ENCODE measurements at regions not wholly inside any gene's neighbourhood (a gene's known extent, or its start where the extent isn't known, plus 50 kb on each side); places are given as distances from the start of the nearest gene placed in this dataset.

- H3K36me3 ChIP-seq, result no peaks in the 10 kb centered on the region
- no peaks in the 10 kb centered on the region for H3K9me3 ChIP-seq
- TF ChIP-seq, protein P1, sequence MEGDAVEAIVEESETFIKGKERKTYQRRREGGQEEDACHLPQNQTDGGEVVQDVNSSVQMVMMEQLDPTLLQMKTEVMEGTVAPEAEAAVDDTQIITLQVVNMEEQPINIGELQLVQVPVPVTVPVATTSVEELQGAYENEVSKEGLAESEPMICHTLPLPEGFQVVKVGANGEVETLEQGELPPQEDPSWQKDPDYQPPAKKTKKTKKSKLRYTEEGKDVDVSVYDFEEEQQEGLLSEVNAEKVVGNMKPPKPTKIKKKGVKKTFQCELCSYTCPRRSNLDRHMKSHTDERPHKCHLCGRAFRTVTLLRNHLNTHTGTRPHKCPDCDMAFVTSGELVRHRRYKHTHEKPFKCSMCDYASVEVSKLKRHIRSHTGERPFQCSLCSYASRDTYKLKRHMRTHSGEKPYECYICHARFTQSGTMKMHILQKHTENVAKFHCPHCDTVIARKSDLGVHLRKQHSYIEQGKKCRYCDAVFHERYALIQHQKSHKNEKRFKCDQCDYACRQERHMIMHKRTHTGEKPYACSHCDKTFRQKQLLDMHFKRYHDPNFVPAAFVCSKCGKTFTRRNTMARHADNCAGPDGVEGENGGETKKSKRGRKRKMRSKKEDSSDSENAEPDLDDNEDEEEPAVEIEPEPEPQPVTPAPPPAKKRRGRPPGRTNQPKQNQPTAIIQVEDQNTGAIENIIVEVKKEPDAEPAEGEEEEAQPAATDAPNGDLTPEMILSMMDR (IDR thresholded peaks at IDR 0.05), result no peak
- no peak for TF ChIP-seq POLR2A (IDR thresholded peaks at IDR 0.05)
- DNase-seq, result no peak
- intact Hi-C loops (cut with DNase I), result no loop called here
- 81 to 85% methylated on average over 10 of the region's 10 CpGs for WGBS, 2 donors
- no peaks in the 10 kb centered on the region for H3K4me1 ChIP-seq
- no peak overlapping the region for H3K27ac ChIP-seq
- H3K27me3 ChIP-seq, result no peaks in the 10 kb centered on the region
- no peak overlapping the region for H3K4me3 ChIP-seq (replicated peaks in 1 of 3)
Measured at GRCh38 chr7:153010416-153010815, 250.9 kb downstream of the ACTR3B start.

GRCh38 chr7:153012203-153012602 is 252.7 kb downstream of the ACTR3B start:
- no peaks in the 10 kb centered on the region for H3K9me3 ChIP-seq
- H3K27ac ChIP-seq, result no peak overlapping the region
- DNase-seq, result no peak
- H3K4me1 ChIP-seq, result no peaks in the 10 kb centered on the region
- no peak overlapping the region for H3K4me3 ChIP-seq (replicated peaks in 1 of 3)
- no peak for TF ChIP-seq POLR2A (IDR thresholded peaks at IDR 0.05)
- TF ChIP-seq, protein P1 (IDR thresholded peaks at IDR 0.05), result no peak
- WGBS, 2 donors, result 86% methylated on average over 4 of the region's 4 CpGs
- intact Hi-C loops (cut with DNase I), result no loop called here
- H3K36me3 ChIP-seq, result no peaks in the 10 kb centered on the region
- H3K27me3 ChIP-seq, result no peaks in the 10 kb centered on the region

- TF ChIP-seq, protein P1 (IDR thresholded peaks at IDR 0.05), result no peak
- no peak for TF ChIP-seq POLR2A (IDR thresholded peaks at IDR 0.05)
Measured at GRCh38 chr7:153017223-153017622, 257.7 kb downstream of the ACTR3B start.

DNA sequence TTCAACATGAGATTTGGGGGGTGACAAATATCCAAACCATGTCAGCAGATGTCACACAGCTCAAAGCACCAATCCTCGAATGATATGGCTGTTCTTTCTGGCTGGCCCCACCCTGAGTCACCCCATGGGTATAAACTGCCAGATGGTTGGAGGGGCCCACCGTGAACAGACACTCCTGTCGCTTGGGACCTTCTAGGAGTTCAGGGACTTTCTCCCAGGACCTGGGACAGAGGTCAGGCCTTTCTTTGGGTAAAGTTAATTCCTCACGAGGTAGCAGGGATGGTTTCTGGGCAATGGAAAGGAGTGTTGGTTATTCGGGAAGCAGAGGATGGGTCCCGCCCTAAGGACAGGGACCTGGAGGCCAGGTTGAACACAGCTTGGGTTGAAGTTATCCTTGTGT is 262.0 kb downstream of the ACTR3B start:
- Histone ChIP-seq H3K36me3 (no peaks in the 10 kb centered on the region), H3K4me1 (no peaks in the 10 kb centered on the region), H3K4me3 (replicated peaks in 1 of 3) (no peak overlapping the region), H3K27me3 (no peaks in the 10 kb centered on the region), H3K9me3 (no peaks in the 10 kb centered on the region), H3K27ac (no peak overlapping the region)
- TF ChIP-seq, protein P1 (IDR thresholded peaks at IDR 0.05), result no peak
- no peak for TF ChIP-seq POLR2A (IDR thresholded peaks at IDR 0.05)
- intact Hi-C loops (cut with DNase I), result no loop called here
- no peak for DNase-seq
- 82 to 87% methylated on average over 6 of the region's 6 CpGs for WGBS, 2 donors

More at GRCh38 chr7:153017223-153017622, 257.7 kb downstream of the ACTR3B start:
- Histone ChIP-seq H3K4me3 (replicated peaks in 1 of 3) (no peak overlapping the region), H3K27me3 (no peaks in the 10 kb centered on the region), H3K9me3 (no peaks in the 10 kb centered on the region), H3K36me3 (no peaks in the 10 kb centered on the region), H3K4me1 (no peaks in the 10 kb centered on the region), H3K27ac (no peak overlapping the region)
- WGBS, 2 donors, result 51 to 58% methylated on average over 14 of the region's 14 CpGs
- DNase-seq, result no peak
- intact Hi-C loops (cut with DNase I), result no loop called here

DNA sequence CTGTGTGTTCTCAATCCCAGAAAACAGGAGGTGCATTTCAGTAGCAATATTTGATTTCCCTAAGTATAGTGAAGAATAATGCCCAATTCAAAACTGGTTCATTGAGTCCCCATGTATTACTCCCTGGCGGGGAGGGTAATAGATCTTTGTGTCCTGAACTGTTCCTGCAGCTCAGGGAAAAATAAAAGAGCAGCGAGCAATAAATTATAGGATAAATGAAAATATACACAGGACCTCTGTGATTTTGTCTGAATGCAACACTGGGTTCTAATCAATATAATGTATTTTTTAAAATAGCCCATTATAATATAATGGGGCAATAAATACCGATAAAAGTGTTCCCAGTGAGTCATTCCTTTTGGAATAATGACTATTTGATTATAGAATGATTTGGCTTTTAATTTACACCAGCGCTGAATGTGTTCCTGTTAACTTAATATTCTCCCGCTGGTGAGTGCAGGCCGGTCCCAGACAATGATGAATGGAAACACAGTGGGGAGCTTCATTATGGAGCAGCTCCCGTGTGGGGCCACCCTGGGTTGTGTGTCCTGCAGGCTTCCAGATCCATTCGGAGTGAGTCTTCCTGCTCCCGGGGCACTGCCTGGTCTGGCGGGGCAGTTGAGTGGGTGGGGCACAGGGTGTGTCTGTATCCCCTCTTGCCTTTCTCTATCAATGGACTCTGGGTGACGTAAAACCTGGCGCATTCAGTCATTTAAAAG is 263.1 kb downstream of the ACTR3B start:
- TF ChIP-seq, protein P1 (IDR thresholded peaks at IDR 0.05), result no peak
- no peak for TF ChIP-seq POLR2A (IDR thresholded peaks at IDR 0.05)
- H3K36me3 ChIP-seq, result no peaks in the 10 kb centered on the region
- H3K27me3 ChIP-seq, result no peaks in the 10 kb centered on the region
- H3K4me3 ChIP-seq (replicated peaks in 1 of 3), result no peak overlapping the region
- no peak for DNase-seq
- H3K9me3 ChIP-seq, result no peaks in the 10 kb centered on the region
- intact Hi-C loops (cut with DNase I), result no loop called here
- 56 to 68% methylated on average over 12 of the region's 12 CpGs for WGBS, 2 donors
- H3K4me1 ChIP-seq, result no peaks in the 10 kb centered on the region
- no peak overlapping the region for H3K27ac ChIP-seq

Data from thyroid gland (tissue), 4 donors.